ENCODE measurements at regions not wholly inside any gene's neighbourhood (a gene's known extent, or its start where the extent isn't known, plus 50 kb on each side); places are given as distances from the start of the nearest gene placed in this dataset.

- in situ Hi-C loops (cut with HindIII; ENCODE audit: low pct_unique_long_range_greater_than_20kb, low sequenced_read_pairs): no loop called here
Observed at GRCh38 chr11:70678931-70679900, 280.9 kb downstream of the CTTN start.

GRCh38 chr11:70680781-70681281, 282.5 kb downstream of the CTTN start:
- no peak for DNase-seq (ENCODE audit: low read depth, low spot score)
- in situ Hi-C loops (cut with HindIII; ENCODE audit: low pct_unique_long_range_greater_than_20kb, low sequenced_read_pairs): no loop called here

More at GRCh38 chr11:70678931-70679900, 280.9 kb downstream of the CTTN start:
- DNase-seq (ENCODE audit: low read depth, low spot score): no peak

- in situ Hi-C loops (cut with HindIII; ENCODE audit: low pct_unique_long_range_greater_than_20kb, low sequenced_read_pairs): no loop called here
- DNase-seq (ENCODE audit: low read depth, low spot score): no peak
Observed at GRCh38 chr11:70682056-70682455, 283.7 kb downstream of the CTTN start.

GRCh38 chr11:70682760-70683159, 284.4 kb downstream of the CTTN start:
- in situ Hi-C loops (cut with HindIII; ENCODE audit: low pct_unique_long_range_greater_than_20kb, low sequenced_read_pairs): no loop called here
- DNase-seq (ENCODE audit: low read depth, low spot score): no peak

- no peak for DNase-seq (ENCODE audit: low read depth, low spot score)
- in situ Hi-C loops (cut with HindIII; ENCODE audit: low pct_unique_long_range_greater_than_20kb, low sequenced_read_pairs): loop anchor here (5.0 kb wide), 1 partner anchor 40 kb away; no protein-coding TSS in a partner anchor
Observed at GRCh38 chr11:70687716-70688115, 289.4 kb downstream of the CTTN start.

- in situ Hi-C loops (cut with HindIII; ENCODE audit: low pct_unique_long_range_greater_than_20kb, low sequenced_read_pairs): loop anchor here (5.0 kb wide), 1 partner anchor 41 kb away; no protein-coding TSS in a partner anchor
- DNase-seq (ENCODE audit: low read depth, low spot score): no peak
Observed at GRCh38 chr11:70688142-70688541, 289.8 kb downstream of the CTTN start.

GRCh38 chr11:70689764-70690163, 291.4 kb downstream of the CTTN start:
- no peak for DNase-seq (ENCODE audit: low read depth, low spot score)
- in situ Hi-C loops (cut with HindIII; ENCODE audit: low pct_unique_long_range_greater_than_20kb, low sequenced_read_pairs): loop anchor here (5.0 kb wide), 1 partner anchor 42 kb away; no protein-coding TSS in a partner anchor

GRCh38 chr11:70692131-70692530, 293.8 kb downstream of the CTTN start:
- in situ Hi-C loops (cut with HindIII; ENCODE audit: low pct_unique_long_range_greater_than_20kb, low sequenced_read_pairs): no loop called here

GRCh38 chr11:70694371-70694770, 296.0 kb downstream of the CTTN start:
- in situ Hi-C loops (cut with HindIII; ENCODE audit: low pct_unique_long_range_greater_than_20kb, low sequenced_read_pairs): no loop called here
- DNase-seq (ENCODE audit: low read depth, low spot score): no peak

More at GRCh38 chr11:70692131-70692530, 293.8 kb downstream of the CTTN start:
- no peak for DNase-seq (ENCODE audit: low read depth, low spot score)

GRCh38 chr11:70695086-70695960, 297.0 kb downstream of the CTTN start:
- in situ Hi-C loops (cut with HindIII; ENCODE audit: low pct_unique_long_range_greater_than_20kb, low sequenced_read_pairs): no loop called here

GRCh38 chr11:70696076-70696475, 297.7 kb downstream of the CTTN start:
- in situ Hi-C loops (cut with HindIII; ENCODE audit: low pct_unique_long_range_greater_than_20kb, low sequenced_read_pairs): no loop called here
- no peak for DNase-seq (ENCODE audit: low read depth, low spot score)

More at GRCh38 chr11:70695086-70695960, 297.0 kb downstream of the CTTN start:
- no peak for DNase-seq (ENCODE audit: low read depth, low spot score)

GRCh38 chr11:70696564-70696963, 298.2 kb downstream of the CTTN start:
- no peak for DNase-seq (ENCODE audit: low read depth, low spot score)
- in situ Hi-C loops (cut with HindIII; ENCODE audit: low pct_unique_long_range_greater_than_20kb, low sequenced_read_pairs): no loop called here

GRCh38 chr11:70697701-70698100, 299.4 kb downstream of the CTTN start:
- no peak for DNase-seq (ENCODE audit: low read depth, low spot score)
- in situ Hi-C loops (cut with HindIII; ENCODE audit: low pct_unique_long_range_greater_than_20kb, low sequenced_read_pairs): no loop called here

- no peak for DNase-seq (ENCODE audit: low read depth, low spot score)
- in situ Hi-C loops (cut with HindIII; ENCODE audit: low pct_unique_long_range_greater_than_20kb, low sequenced_read_pairs): no loop called here
Observed at GRCh38 chr11:70698871-70699270, 300.5 kb downstream of the CTTN start.

- in situ Hi-C loops (cut with HindIII; ENCODE audit: low pct_unique_long_range_greater_than_20kb, low sequenced_read_pairs): no loop called here
- DNase-seq (ENCODE audit: low read depth, low spot score): peak; percentile 60
Observed at GRCh38 chr11:70699294-70700221, 301.2 kb downstream of the CTTN start.

GRCh38 chr11:70700453-70700852, 302.1 kb downstream of the CTTN start:
- DNase-seq (ENCODE audit: low read depth, low spot score): no peak

GRCh38 chr11:70700871-70701270, 302.5 kb downstream of the CTTN start:
- no peak for DNase-seq (ENCODE audit: low read depth, low spot score)
- in situ Hi-C loops (cut with HindIII; ENCODE audit: low pct_unique_long_range_greater_than_20kb, low sequenced_read_pairs): no loop called here

More at GRCh38 chr11:70700453-70700852, 302.1 kb downstream of the CTTN start:
- in situ Hi-C loops (cut with HindIII; ENCODE audit: low pct_unique_long_range_greater_than_20kb, low sequenced_read_pairs): no loop called here

Measured in SK-MEL-5 (cell line).